Peyer's patch (tissue), 4 donors: ENCODE measurements at regions not wholly inside any gene's neighbourhood (a gene's known extent, or its start where the extent isn't known, plus 50 kb on each side); places are given as distances from the start of the nearest gene placed in this dataset.

Experiments used
- POLR2A ChIP-seq, 2 donors: fragments of 450-650 bp; IDR thresholded peaks; one replicate each; pipeline ENCODE4 v1.5.1; 2017; ENCODE audit warnings: antibody characterized with exemption in 2 of 2, mild to moderate bottlenecking in 2 of 2, moderate library complexity in 2 of 2
- TF ChIP-seq, protein P1 (sequence below), 6 experiments: fragments of 450-650 bp in 4 of 6; fragments of 200-600 bp in 2 of 6; sonication (generic) in 1 of 6; IDR thresholded peaks; one replicate each; pipeline ENCODE4 v1.5.1; 2017 to 2019; ENCODE audit warnings: antibody characterized with exemption in 6 of 6, mild to moderate bottlenecking in 3 of 6, moderate library complexity in 1 of 6

DNA sequence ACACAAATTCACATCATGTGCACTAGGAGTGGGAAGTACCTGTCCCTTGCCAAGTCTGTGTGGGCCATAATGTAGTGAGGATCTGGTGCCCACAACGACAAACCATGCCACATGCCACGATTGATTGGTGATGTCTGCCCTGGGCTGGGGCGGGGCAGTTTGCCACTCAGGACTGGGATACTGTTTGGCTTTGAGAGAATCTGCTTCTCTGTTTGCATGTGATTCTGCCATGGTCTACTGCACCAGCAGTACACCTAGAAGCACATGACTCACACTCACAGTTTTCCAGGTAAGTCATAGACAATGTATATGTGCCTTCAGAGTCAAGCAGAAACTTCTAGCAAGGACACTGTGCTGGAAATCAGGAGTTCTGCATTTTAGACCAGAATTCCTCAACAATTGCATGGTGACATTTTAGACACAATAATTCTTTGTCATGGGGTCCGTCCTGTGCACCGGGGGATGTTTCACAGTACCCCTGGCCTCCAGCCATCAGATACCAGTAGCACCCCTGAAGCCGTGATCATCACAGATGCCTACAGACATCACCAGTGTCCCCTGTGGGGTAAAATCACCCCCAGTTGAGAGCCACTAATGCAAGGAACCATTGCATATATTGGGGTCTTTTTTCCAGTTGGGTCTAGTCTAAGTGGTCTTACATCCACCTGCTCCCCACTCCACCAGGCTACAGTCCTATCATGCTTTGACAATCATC, 278.3 kb downstream of the EIPR1 start:
- TF ChIP-seq, protein P1, sequence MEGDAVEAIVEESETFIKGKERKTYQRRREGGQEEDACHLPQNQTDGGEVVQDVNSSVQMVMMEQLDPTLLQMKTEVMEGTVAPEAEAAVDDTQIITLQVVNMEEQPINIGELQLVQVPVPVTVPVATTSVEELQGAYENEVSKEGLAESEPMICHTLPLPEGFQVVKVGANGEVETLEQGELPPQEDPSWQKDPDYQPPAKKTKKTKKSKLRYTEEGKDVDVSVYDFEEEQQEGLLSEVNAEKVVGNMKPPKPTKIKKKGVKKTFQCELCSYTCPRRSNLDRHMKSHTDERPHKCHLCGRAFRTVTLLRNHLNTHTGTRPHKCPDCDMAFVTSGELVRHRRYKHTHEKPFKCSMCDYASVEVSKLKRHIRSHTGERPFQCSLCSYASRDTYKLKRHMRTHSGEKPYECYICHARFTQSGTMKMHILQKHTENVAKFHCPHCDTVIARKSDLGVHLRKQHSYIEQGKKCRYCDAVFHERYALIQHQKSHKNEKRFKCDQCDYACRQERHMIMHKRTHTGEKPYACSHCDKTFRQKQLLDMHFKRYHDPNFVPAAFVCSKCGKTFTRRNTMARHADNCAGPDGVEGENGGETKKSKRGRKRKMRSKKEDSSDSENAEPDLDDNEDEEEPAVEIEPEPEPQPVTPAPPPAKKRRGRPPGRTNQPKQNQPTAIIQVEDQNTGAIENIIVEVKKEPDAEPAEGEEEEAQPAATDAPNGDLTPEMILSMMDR (IDR thresholded peaks at IDR 0.05): no peak
- TF ChIP-seq POLR2A (IDR thresholded peaks at IDR 0.05): no peak
